ENCODE measurements at regions not wholly inside any gene's neighbourhood (a gene's known extent, or its start where the extent isn't known, plus 50 kb on each side); places are given as distances from the start of the nearest gene placed in this dataset.

DNA sequence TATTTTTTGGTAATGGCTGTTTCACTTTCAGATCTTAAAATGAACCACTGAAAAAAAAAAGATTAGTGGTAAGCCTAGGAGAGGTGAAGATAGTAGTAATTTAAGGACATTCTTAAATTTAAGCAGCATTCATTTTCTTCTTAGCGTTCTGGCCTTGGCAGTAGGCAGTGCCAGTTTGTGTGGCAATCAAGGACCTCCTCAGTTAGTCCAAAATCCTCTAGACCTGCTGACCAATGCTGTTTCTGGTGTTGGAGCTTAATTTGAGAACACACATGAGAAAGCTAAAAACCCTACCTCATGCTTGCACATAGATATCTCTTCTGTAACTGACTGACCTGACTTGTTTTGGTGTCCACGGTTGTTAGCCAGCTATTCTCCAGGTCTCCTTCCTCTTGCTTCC lies 219.8 kb upstream of the RGS6 start:
- H3K9me3 ChIP-seq (ENCODE audit: control insufficient read depth in 4 of 4, low read length in 3 of 4), result no peaks in the 10 kb centered on the region
- TF ChIP-seq YY1 (IDR thresholded peaks at IDR 0.05) (no peak), GABPA (IDR thresholded peaks at IDR 0.05 in 1 of 2, conservative IDR thresholded peaks at IDR 0.05 in 1 of 2) (no peak), EGR1 (IDR thresholded peaks at IDR 0.05; ENCODE audit: low read depth in 2 of 2) (no peak), TAF1 (conservative IDR thresholded peaks at IDR 0.05) (no peak), ZBTB33 (IDR thresholded peaks at IDR 0.05) (no peak), JUND (IDR thresholded peaks at IDR 0.05) (no peak), FOXA2 (IDR thresholded peaks at IDR 0.05) (no peak), SP1 (IDR thresholded peaks at IDR 0.05) (no peak), NR2F2 (IDR thresholded peaks at IDR 0.05) (no peak), HNF4G (IDR thresholded peaks at IDR 0.05) (no peak), RXRA (IDR thresholded peaks at IDR 0.05) (no peak), RAD21 (IDR thresholded peaks at IDR 0.05) (no peak), FOXA1 (IDR thresholded peaks at IDR 0.05) (no peak)
- TF ChIP-seq, protein P1, sequence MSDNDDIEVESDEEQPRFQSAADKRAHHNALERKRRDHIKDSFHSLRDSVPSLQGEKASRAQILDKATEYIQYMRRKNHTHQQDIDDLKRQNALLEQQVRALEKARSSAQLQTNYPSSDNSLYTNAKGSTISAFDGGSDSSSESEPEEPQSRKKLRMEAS (IDR thresholded peaks at IDR 0.05), result no peak
- TF ChIP-seq, protein P2, sequence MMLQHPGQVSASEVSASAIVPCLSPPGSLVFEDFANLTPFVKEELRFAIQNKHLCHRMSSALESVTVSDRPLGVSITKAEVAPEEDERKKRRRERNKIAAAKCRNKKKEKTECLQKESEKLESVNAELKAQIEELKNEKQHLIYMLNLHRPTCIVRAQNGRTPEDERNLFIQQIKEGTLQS (IDR thresholded peaks at IDR 0.05), result no peak
- TF ChIP-seq, protein P3, sequence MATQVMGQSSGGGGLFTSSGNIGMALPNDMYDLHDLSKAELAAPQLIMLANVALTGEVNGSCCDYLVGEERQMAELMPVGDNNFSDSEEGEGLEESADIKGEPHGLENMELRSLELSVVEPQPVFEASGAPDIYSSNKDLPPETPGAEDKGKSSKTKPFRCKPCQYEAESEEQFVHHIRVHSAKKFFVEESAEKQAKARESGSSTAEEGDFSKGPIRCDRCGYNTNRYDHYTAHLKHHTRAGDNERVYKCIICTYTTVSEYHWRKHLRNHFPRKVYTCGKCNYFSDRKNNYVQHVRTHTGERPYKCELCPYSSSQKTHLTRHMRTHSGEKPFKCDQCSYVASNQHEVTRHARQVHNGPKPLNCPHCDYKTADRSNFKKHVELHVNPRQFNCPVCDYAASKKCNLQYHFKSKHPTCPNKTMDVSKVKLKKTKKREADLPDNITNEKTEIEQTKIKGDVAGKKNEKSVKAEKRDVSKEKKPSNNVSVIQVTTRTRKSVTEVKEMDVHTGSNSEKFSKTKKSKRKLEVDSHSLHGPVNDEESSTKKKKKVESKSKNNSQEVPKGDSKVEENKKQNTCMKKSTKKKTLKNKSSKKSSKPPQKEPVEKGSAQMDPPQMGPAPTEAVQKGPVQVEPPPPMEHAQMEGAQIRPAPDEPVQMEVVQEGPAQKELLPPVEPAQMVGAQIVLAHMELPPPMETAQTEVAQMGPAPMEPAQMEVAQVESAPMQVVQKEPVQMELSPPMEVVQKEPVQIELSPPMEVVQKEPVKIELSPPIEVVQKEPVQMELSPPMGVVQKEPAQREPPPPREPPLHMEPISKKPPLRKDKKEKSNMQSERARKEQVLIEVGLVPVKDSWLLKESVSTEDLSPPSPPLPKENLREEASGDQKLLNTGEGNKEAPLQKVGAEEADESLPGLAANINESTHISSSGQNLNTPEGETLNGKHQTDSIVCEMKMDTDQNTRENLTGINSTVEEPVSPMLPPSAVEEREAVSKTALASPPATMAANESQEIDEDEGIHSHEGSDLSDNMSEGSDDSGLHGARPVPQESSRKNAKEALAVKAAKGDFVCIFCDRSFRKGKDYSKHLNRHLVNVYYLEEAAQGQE (IDR thresholded peaks at IDR 0.05), result no peak
- H3K9ac ChIP-seq (ENCODE audit: low read depth in 1 of 2, low read length in 2 of 2), result no peak overlapping the region
- peaks cover 4 to 9% (median 7%) of the 10 kb centered on the region in 4 donors for H3K36me3 ChIP-seq (ENCODE audit: control insufficient read depth in 4 of 4, insufficient read depth in 3 of 4, low read depth in 1 of 4, low read length in 3 of 4)
- no peaks in the 10 kb centered on the region for H3K27me3 ChIP-seq (ENCODE audit: control insufficient read depth in 4 of 4, insufficient read depth in 4 of 4, low read length in 3 of 4)
- DNase-seq (ENCODE audit: low spot score), result no peak
- peaks cover 0 to 16% (median 11%) of the 10 kb centered on the region in 4 donors for H3K4me1 ChIP-seq (ENCODE audit: control insufficient read depth in 4 of 4, insufficient read depth in 4 of 4, low read length in 3 of 4)
- H3K27ac ChIP-seq (ENCODE audit: low read depth in 1 of 2, low read length in 2 of 2), result no peak overlapping the region
- no peak overlapping the region for H3K4me3 ChIP-seq (ENCODE audit: low read depth in 1 of 3, low read length in 3 of 3)
- 67% methylated on average over 2 of the region's 2 CpGs for WGBS

GRCh38 chr14:71713016-71713415 lies 219.2 kb upstream of the RGS6 start:
- Histone ChIP-seq H3K9ac (ENCODE audit: low read depth in 1 of 2, low read length in 2 of 2) (no peak overlapping the region), H3K4me3 (ENCODE audit: low read depth in 1 of 3, low read length in 3 of 3) (no peak overlapping the region), H3K4me1 (ENCODE audit: control insufficient read depth in 4 of 4, insufficient read depth in 4 of 4, low read length in 3 of 4) (peaks cover 0 to 16% (median 11%) of the 10 kb centered on the region in 4 donors), H3K9me3 (ENCODE audit: control insufficient read depth in 4 of 4, low read length in 3 of 4) (no peaks in the 10 kb centered on the region), H3K36me3 (ENCODE audit: control insufficient read depth in 4 of 4, insufficient read depth in 3 of 4, low read depth in 1 of 4, low read length in 3 of 4) (peaks cover 4 to 9% (median 7%) of the 10 kb centered on the region in 4 donors), H3K27me3 (ENCODE audit: control insufficient read depth in 4 of 4, insufficient read depth in 4 of 4, low read length in 3 of 4) (no peaks in the 10 kb centered on the region), H3K27ac (ENCODE audit: low read depth in 1 of 2, low read length in 2 of 2) (no peak overlapping the region)
- no peak for DNase-seq (ENCODE audit: low spot score)
- WGBS, result 74% methylated on average over 1 of the region's 1 CpG
- TF ChIP-seq TAF1 (conservative IDR thresholded peaks at IDR 0.05) (no peak), NR2F2 (IDR thresholded peaks at IDR 0.05) (no peak), ZBTB33 (IDR thresholded peaks at IDR 0.05) (no peak), HNF4G (IDR thresholded peaks at IDR 0.05) (no peak), RAD21 (IDR thresholded peaks at IDR 0.05) (no peak), FOXA2 (IDR thresholded peaks at IDR 0.05) (no peak), EGR1 (IDR thresholded peaks at IDR 0.05; ENCODE audit: low read depth in 2 of 2) (no peak), SP1 (IDR thresholded peaks at IDR 0.05) (no peak), RXRA (IDR thresholded peaks at IDR 0.05) (no peak), FOXA1 (IDR thresholded peaks at IDR 0.05) (no peak), JUND (IDR thresholded peaks at IDR 0.05) (no peak), YY1 (IDR thresholded peaks at IDR 0.05) (no peak)
- TF ChIP-seq, protein P2 (IDR thresholded peaks at IDR 0.05), result no peak
- TF ChIP-seq, protein P4, sequence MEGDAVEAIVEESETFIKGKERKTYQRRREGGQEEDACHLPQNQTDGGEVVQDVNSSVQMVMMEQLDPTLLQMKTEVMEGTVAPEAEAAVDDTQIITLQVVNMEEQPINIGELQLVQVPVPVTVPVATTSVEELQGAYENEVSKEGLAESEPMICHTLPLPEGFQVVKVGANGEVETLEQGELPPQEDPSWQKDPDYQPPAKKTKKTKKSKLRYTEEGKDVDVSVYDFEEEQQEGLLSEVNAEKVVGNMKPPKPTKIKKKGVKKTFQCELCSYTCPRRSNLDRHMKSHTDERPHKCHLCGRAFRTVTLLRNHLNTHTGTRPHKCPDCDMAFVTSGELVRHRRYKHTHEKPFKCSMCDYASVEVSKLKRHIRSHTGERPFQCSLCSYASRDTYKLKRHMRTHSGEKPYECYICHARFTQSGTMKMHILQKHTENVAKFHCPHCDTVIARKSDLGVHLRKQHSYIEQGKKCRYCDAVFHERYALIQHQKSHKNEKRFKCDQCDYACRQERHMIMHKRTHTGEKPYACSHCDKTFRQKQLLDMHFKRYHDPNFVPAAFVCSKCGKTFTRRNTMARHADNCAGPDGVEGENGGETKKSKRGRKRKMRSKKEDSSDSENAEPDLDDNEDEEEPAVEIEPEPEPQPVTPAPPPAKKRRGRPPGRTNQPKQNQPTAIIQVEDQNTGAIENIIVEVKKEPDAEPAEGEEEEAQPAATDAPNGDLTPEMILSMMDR (IDR thresholded peaks at IDR 0.05; ENCODE audit: low read depth, low read length, missing input control), result no peak
- TF ChIP-seq, protein P3 (IDR thresholded peaks at IDR 0.05), result no peak
